ENCODE measurements at regions not wholly inside any gene's neighbourhood (a gene's known extent, or its start where the extent isn't known, plus 50 kb on each side); places are given as distances from the start of the nearest gene placed in this dataset.

DNA sequence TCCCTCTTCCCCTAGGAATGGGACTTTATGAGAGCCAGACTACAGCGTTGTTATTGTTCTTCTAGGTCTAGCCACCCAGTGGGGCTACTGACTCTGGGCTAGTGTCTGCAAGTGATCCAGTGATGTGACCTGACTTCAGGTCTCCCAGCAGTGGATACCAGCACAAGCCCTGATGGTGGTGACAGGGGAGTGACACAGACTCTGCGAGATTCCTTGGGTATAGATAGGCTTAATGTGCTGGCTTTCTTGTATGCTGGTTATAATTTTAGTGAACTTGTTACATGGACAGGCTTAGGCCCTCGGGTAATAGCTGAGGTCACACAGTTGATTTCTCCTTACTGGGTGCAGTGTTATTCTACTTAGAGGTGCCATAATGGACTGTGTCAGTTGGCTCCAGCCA, 106.9 kb downstream of the TBC1D30 start:
- H3K9me3 ChIP-seq (ENCODE audit: low read length) = no peaks in the 10 kb centered on the region
- H3K4me3 ChIP-seq (ENCODE audit: low read depth in 1 of 2, low read length in 2 of 2) = no peak overlapping the region
- no peak overlapping the region for H3K27ac ChIP-seq (ENCODE audit: low read depth, low read length)
- H3K4me1 ChIP-seq (ENCODE audit: insufficient read depth, low read length) = no peaks in the 10 kb centered on the region
- no peaks in the 10 kb centered on the region for H3K27me3 ChIP-seq (ENCODE audit: control insufficient read depth in 1 of 2, insufficient read depth in 2 of 2, low read length in 2 of 2)
- H3K36me3 ChIP-seq (ENCODE audit: insufficient read depth, low read length) = no peaks in the 10 kb centered on the region
- H3K9ac ChIP-seq (ENCODE audit: low read length) = no peak overlapping the region

DNA sequence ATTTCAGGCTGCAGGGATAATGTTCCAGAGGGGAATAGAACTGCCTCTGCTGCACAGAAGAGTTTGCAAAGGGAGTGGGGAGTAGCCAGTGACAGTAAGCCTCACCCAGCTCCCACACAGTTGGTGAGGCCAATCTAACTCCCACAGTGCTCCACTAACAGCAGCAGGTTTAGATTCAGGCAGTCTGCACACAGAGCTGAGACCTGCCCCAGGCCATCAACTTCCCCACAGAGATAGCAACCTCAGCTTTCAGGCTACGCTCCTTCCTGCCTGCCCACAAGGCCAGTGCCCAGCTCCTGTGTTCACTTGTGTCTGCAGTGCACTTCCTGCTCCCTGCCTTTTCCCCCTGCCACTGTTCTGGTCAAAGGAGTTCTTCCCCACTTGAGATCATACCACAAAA, 107.5 kb downstream of the TBC1D30 start:
- H3K27ac ChIP-seq (ENCODE audit: low read depth, low read length) = no peak overlapping the region
- H3K9me3 ChIP-seq (ENCODE audit: low read length) = no peaks in the 10 kb centered on the region
- H3K4me1 ChIP-seq (ENCODE audit: insufficient read depth, low read length) = no peaks in the 10 kb centered on the region
- H3K36me3 ChIP-seq (ENCODE audit: insufficient read depth, low read length) = no peaks in the 10 kb centered on the region
- no peaks in the 10 kb centered on the region for H3K27me3 ChIP-seq (ENCODE audit: control insufficient read depth in 1 of 2, insufficient read depth in 2 of 2, low read length in 2 of 2)
- H3K9ac ChIP-seq (ENCODE audit: low read length) = no peak overlapping the region
- H3K4me3 ChIP-seq (ENCODE audit: low read depth in 1 of 2, low read length in 2 of 2) = no peak overlapping the region

DNA sequence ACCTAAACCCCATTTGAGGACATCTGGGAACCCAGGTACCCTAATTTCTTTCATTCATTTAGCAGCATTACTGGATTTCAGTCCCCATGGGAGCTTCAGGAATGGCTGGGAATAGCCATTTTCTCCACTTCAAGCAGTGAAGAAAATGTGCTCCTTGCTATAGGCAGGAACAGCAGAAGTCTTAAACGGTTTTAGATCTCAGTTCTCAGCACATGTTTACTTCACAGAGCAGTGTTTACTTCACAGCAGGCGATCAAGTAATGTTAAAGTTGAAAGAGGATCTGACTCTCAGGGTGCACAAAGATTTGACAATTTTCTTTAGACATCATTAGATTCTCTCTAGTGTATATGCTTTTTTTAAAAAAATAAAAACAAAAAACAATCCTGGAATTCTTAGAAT, 109.3 kb downstream of the TBC1D30 start:
- no peak overlapping the region for H3K27ac ChIP-seq (ENCODE audit: low read depth, low read length)
- H3K9me3 ChIP-seq (ENCODE audit: low read length) = no peaks in the 10 kb centered on the region
- no peak overlapping the region for H3K9ac ChIP-seq (ENCODE audit: low read length)
- no peaks in the 10 kb centered on the region for H3K36me3 ChIP-seq (ENCODE audit: insufficient read depth, low read length)
- H3K4me1 ChIP-seq (ENCODE audit: insufficient read depth, low read length) = no peaks in the 10 kb centered on the region
- no peak overlapping the region for H3K4me3 ChIP-seq (ENCODE audit: low read depth in 1 of 2, low read length in 2 of 2)
- no peaks in the 10 kb centered on the region for H3K27me3 ChIP-seq (ENCODE audit: control insufficient read depth in 1 of 2, insufficient read depth in 2 of 2, low read length in 2 of 2)

DNA sequence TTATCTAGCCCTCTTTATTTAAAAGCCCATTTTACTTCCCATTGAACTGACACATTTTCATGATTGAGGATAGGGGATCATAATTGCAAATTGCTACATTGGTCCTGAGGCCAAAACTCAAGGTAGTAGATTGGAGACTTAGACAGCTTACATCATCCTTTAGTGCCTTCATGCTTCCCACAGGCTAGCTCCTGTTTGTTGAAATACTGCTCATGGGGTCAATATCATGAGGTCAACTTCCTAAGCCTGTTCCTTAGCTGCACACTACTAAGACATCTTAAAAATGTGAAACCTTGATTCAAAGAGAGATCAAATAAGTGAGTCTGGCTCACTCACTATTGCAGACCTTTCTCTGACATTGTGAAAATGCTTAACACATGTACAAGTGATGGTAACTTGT, 113.0 kb downstream of the TBC1D30 start:
- H3K27ac ChIP-seq (ENCODE audit: low read depth, low read length) = no peak overlapping the region
- no peaks in the 10 kb centered on the region for H3K27me3 ChIP-seq (ENCODE audit: control insufficient read depth in 1 of 2, insufficient read depth in 2 of 2, low read length in 2 of 2)
- H3K9ac ChIP-seq (ENCODE audit: low read length) = no peak overlapping the region
- no peaks in the 10 kb centered on the region for H3K4me1 ChIP-seq (ENCODE audit: insufficient read depth, low read length)
- no peak overlapping the region for H3K4me3 ChIP-seq (ENCODE audit: low read depth in 1 of 2, low read length in 2 of 2)
- no peaks in the 10 kb centered on the region for H3K36me3 ChIP-seq (ENCODE audit: insufficient read depth, low read length)
- H3K9me3 ChIP-seq (ENCODE audit: low read length) = no peaks in the 10 kb centered on the region

DNA sequence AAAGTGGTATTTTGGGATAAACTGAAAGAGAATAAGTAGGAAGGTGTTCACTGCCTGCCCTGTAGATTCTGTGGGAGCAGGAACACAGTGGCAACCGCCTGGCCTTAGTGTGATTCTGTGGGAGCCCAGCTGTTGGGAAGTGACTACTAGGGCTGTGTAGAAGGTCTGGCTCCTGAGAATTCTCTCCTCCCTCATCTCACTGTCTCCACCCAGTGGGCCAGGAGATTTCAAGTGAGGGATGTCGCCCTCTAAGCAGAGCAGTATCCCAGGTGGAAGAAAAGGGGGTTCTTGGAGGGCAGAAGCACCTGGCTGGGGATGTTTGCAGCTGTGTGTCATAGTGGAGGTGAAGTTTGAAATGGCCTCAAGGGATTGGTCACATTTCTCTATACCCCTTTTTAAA, 113.7 kb downstream of the TBC1D30 start:
- no peaks in the 10 kb centered on the region for H3K4me1 ChIP-seq (ENCODE audit: insufficient read depth, low read length)
- H3K27ac ChIP-seq (ENCODE audit: low read depth, low read length) = no peak overlapping the region
- H3K4me3 ChIP-seq (ENCODE audit: low read depth in 1 of 2, low read length in 2 of 2) = no peak overlapping the region

DNA sequence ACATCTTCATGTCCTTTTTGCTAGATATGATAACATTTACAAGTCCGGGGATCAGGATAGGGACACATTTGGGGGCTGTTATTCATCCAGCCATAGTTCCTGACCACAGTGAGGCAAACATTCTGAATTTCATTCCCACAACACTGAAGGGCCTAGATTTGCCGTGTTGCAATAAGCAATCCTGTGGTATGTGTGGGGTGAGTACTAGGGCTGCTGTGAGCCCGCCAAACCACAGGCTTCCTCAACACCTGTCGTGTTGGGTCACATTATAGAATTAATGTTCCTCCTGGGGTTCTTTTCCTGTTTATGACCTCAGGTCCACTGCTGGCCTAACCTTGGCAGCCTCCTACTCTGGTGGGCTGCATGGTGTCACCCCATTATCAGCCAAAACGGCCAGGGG, 119.2 kb downstream of the TBC1D30 start:
- no peak overlapping the region for H3K9ac ChIP-seq (ENCODE audit: low read length)
- H3K4me3 ChIP-seq (ENCODE audit: low read depth in 1 of 2, low read length in 2 of 2) = no peak overlapping the region
- no peak overlapping the region for H3K27ac ChIP-seq (ENCODE audit: low read depth, low read length)
- no peaks in the 10 kb centered on the region for H3K36me3 ChIP-seq (ENCODE audit: insufficient read depth, low read length)
- peaks cover 9% of the 10 kb centered on the region for H3K4me1 ChIP-seq (ENCODE audit: insufficient read depth, low read length)
- no peaks in the 10 kb centered on the region for H3K9me3 ChIP-seq (ENCODE audit: low read length)
- H3K27me3 ChIP-seq (ENCODE audit: control insufficient read depth in 1 of 2, insufficient read depth in 2 of 2, low read length in 2 of 2) = no peaks in the 10 kb centered on the region

More for the DNA sequence above, 113.7 kb downstream of the TBC1D30 start:
- Histone ChIP-seq H3K36me3 (ENCODE audit: insufficient read depth, low read length) (no peaks in the 10 kb centered on the region), H3K27me3 (ENCODE audit: control insufficient read depth in 1 of 2, insufficient read depth in 2 of 2, low read length in 2 of 2) (no peaks in the 10 kb centered on the region), H3K9me3 (ENCODE audit: low read length) (no peaks in the 10 kb centered on the region), H3K9ac (ENCODE audit: low read length) (no peak overlapping the region)

DNA sequence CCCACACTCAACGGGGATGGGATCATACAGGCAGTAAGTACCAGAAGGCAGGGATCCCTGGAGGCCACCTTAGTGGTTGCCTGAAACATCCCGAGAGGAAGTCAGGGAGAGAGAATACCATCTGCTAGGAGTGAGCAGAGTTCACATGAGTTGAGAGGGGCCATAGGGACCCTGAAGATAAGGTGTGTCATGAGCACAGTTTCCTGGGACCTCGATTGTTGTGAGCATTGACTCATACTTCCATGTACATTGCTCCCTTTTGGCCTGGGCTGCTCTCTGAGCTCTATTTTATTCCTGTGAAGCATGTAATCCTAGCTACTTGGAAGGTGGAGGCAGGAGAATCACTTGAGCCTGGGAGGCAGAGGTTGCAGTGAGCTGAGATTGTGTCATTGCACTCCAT, 120.5 kb downstream of the TBC1D30 start:
- Histone ChIP-seq H3K9me3 (ENCODE audit: low read length) (no peaks in the 10 kb centered on the region), H3K4me1 (ENCODE audit: insufficient read depth, low read length) (peaks cover 9% of the 10 kb centered on the region), H3K27ac (ENCODE audit: low read depth, low read length) (no peak overlapping the region), H3K4me3 (ENCODE audit: low read depth in 1 of 2, low read length in 2 of 2) (no peak overlapping the region), H3K27me3 (ENCODE audit: control insufficient read depth in 1 of 2, insufficient read depth in 2 of 2, low read length in 2 of 2) (no peaks in the 10 kb centered on the region), H3K36me3 (ENCODE audit: insufficient read depth, low read length) (no peaks in the 10 kb centered on the region), H3K9ac (ENCODE audit: low read length) (no peak overlapping the region)

DNA sequence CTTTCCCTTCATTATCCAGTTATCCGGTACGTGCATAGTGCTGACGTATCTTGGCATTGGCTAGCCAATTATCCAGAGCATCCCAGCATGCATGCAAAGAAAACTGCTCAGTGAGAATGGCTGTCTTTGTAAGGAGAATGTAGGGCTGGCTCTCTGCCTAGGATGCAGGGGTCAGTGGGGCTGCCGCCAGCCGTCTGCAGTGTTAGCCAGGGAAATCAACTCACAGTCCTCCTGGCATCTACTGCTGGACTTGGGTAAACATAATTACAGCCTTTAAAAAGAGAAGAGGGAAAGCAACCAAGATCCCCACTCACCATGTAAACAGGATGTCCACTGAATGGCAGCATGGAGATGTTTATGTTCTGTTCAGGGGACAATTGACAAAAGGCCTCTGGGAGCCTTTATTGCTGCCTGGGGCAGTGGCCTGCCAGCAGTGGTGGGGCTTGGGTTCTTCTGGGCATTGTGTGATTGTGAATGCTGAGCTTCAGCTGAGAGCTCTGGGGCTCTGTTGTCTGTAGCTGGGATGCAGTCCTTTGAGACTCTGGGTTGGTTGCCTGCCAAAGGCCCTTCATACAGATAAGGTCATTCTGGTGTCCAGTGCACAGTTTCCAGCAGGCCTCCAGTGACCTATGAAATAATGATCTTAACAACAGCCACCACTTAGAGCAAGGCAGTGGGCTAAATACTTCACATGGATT, 121.8 kb downstream of the TBC1D30 start:
- no peak overlapping the region for H3K9ac ChIP-seq (ENCODE audit: low read length)
- no peaks in the 10 kb centered on the region for H3K9me3 ChIP-seq (ENCODE audit: low read length)
- peaks cover 9% of the 10 kb centered on the region for H3K4me1 ChIP-seq (ENCODE audit: insufficient read depth, low read length)
- H3K4me3 ChIP-seq (ENCODE audit: low read depth in 1 of 2, low read length in 2 of 2) = no peak overlapping the region
- H3K27me3 ChIP-seq (ENCODE audit: control insufficient read depth in 1 of 2, insufficient read depth in 2 of 2, low read length in 2 of 2) = no peaks in the 10 kb centered on the region
- no peaks in the 10 kb centered on the region for H3K36me3 ChIP-seq (ENCODE audit: insufficient read depth, low read length)
- H3K27ac ChIP-seq (ENCODE audit: low read depth, low read length) = peak overlapping the region; percentile 9

DNA sequence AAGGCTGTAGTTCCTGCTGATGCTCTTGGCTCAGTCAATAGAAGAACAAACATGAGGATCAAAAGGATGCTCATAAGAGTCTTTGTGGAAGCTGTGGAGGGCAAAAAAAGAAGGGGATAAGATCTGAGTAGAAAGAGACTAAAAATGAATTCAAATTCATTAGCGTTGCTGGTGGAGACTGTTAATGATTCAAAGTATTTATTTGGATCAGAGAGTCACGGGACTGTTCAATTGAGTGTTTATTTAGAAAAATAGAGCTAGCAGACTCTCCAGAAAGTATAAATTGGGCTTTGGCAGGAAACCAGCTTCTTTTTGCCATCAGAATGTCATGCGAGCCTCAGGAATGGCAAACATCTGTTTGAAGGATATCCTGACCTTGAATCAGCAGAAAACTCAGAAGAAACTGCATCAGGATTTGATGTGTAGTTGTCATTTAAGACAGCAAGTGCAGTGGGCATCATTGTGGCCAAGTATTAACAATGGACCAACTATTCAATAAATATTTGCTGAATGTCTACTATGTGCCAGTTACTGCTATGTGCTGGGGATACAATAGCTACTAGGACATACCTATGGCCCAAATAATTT, 126.4 kb downstream of the TBC1D30 start:
- Histone ChIP-seq H3K4me3 (ENCODE audit: low read depth in 1 of 2, low read length in 2 of 2) (no peak overlapping the region), H3K9me3 (ENCODE audit: low read length) (no peaks in the 10 kb centered on the region), H3K4me1 (ENCODE audit: insufficient read depth, low read length) (peaks cover 8% of the 10 kb centered on the region), H3K9ac (ENCODE audit: low read length) (no peak overlapping the region), H3K36me3 (ENCODE audit: insufficient read depth, low read length) (no peaks in the 10 kb centered on the region), H3K27ac (ENCODE audit: low read depth, low read length) (no peak overlapping the region), H3K27me3 (ENCODE audit: control insufficient read depth in 1 of 2, insufficient read depth in 2 of 2, low read length in 2 of 2) (no peaks in the 10 kb centered on the region)

DNA sequence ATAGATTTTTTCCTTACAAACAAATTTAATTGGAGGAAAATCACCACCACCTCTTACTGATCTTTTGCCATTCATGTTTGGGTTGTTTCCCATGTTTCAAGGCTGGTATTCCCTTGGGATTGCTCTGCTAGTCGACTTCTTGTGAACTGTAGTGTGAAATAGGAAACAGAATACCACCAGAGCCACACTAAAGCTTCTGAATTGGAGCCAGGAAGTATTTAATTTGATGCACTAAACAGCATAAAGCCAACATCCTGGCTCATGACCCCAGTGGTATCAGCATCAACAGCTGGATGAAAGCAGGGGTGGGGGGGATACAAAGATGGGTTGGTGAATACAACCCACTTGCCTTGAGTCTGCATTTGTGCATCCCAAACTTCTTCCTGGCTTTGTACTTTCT, 127.5 kb downstream of the TBC1D30 start:
- H3K9me3 ChIP-seq (ENCODE audit: low read length) = no peaks in the 10 kb centered on the region
- no peaks in the 10 kb centered on the region for H3K36me3 ChIP-seq (ENCODE audit: insufficient read depth, low read length)
- H3K4me1 ChIP-seq (ENCODE audit: insufficient read depth, low read length) = no peaks in the 10 kb centered on the region
- H3K9ac ChIP-seq (ENCODE audit: low read length) = no peak overlapping the region
- no peak overlapping the region for H3K4me3 ChIP-seq (ENCODE audit: low read depth in 1 of 2, low read length in 2 of 2)
- no peak overlapping the region for H3K27ac ChIP-seq (ENCODE audit: low read depth, low read length)
- no peaks in the 10 kb centered on the region for H3K27me3 ChIP-seq (ENCODE audit: control insufficient read depth in 1 of 2, insufficient read depth in 2 of 2, low read length in 2 of 2)

DNA sequence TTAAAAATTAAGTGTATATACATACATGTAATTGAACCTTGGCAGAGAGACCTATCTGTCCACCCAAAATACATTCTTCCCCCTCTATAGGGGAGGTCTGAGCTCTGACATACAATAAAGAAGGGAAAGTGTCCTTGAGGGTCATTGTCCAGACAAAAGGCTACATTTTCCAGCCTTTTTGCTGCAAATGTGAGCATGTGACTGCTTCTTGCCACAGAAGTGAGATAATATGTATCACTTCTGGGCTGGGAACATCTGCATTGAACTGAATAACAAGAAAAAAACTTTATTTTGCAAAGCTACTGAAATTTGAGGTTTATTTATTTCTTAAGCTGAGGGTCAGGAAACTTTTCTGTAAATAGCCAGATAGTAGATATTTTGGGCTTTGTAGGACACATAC, 131.3 kb downstream of the TBC1D30 start:
- Histone ChIP-seq H3K27ac (ENCODE audit: low read depth, low read length) (no peak overlapping the region), H3K4me1 (ENCODE audit: insufficient read depth, low read length) (no peaks in the 10 kb centered on the region), H3K9ac (ENCODE audit: low read length) (no peak overlapping the region), H3K4me3 (ENCODE audit: low read depth in 1 of 2, low read length in 2 of 2) (no peak overlapping the region), H3K36me3 (ENCODE audit: insufficient read depth, low read length) (no peaks in the 10 kb centered on the region), H3K27me3 (ENCODE audit: control insufficient read depth in 1 of 2, insufficient read depth in 2 of 2, low read length in 2 of 2) (no peaks in the 10 kb centered on the region), H3K9me3 (ENCODE audit: low read length) (no peaks in the 10 kb centered on the region)

DNA sequence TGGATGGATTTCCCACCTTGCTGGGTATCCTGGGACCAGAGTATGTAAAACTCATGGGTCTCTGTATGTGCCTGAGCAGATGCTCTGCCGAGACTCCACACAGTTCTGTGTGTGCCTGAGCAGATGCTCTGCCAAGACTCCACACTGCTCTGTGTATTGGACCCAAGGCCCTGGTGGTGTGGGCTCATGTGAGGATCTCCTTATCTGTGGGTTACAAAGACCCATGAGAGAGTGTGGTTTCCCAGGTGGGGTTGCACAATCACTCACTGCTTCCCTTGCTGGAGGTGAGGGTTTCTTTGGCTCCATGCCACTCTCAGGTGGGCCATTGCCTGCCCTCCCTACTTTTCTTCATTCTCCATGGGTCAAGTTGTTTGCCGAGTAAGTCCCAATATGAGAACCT, 141.5 kb downstream of the TBC1D30 start:
- no peak overlapping the region for H3K9ac ChIP-seq (ENCODE audit: low read length)
- no peaks in the 10 kb centered on the region for H3K9me3 ChIP-seq (ENCODE audit: low read length)
- no peak overlapping the region for H3K27ac ChIP-seq (ENCODE audit: low read depth, low read length)
- H3K36me3 ChIP-seq (ENCODE audit: insufficient read depth, low read length) = no peaks in the 10 kb centered on the region
- H3K4me3 ChIP-seq (ENCODE audit: low read depth in 1 of 2, low read length in 2 of 2) = no peak overlapping the region
- peaks cover 4% of the 10 kb centered on the region in 2 donors for H3K27me3 ChIP-seq (ENCODE audit: control insufficient read depth in 1 of 2, insufficient read depth in 2 of 2, low read length in 2 of 2)
- no peaks in the 10 kb centered on the region for H3K4me1 ChIP-seq (ENCODE audit: insufficient read depth, low read length)
